GM12892 (cell line): ENCODE measurements at regions not wholly inside any gene's neighbourhood (a gene's known extent, or its start where the extent isn't known, plus 50 kb on each side); places are given as distances from the start of the nearest gene placed in this dataset.
"Not testable (repeated sequence)": the region's sequence is repeated elsewhere in the genome, so short reads cannot be mapped to it uniquely, and the experiment has no call there.

Experiments used
- DNase-seq: peaks from one replicate; pipeline ENCODE4 v3.0.0; 2011; ENCODE audit not compliant: insufficient read length
- FAIRE-seq: peaks from 2 replicates; lab custom pipeline; 2011; peaks lifted over from hg19 to GRCh38; lab: Jason Lieb, UNC
- POLR2A ChIP-seq: IDR thresholded peaks from 2 replicates; pipeline ENCODE4 v1.6.1; 2011; ENCODE audit warnings: low read depth, low read length, control low read depth
- POLR2AphosphoS5 ChIP-seq: IDR thresholded peaks from 2 replicates; pipeline ENCODE4 v1.6.1; 2011; ENCODE audit warnings: low read depth, low read length, control low read depth
- TAF1 ChIP-seq: IDR thresholded peaks from 2 replicates; pipeline ENCODE4 v1.6.1; 2011; ENCODE audit warnings: low read depth, mild to moderate bottlenecking, control low read depth, low read length, borderline replicate concordance

DNA sequence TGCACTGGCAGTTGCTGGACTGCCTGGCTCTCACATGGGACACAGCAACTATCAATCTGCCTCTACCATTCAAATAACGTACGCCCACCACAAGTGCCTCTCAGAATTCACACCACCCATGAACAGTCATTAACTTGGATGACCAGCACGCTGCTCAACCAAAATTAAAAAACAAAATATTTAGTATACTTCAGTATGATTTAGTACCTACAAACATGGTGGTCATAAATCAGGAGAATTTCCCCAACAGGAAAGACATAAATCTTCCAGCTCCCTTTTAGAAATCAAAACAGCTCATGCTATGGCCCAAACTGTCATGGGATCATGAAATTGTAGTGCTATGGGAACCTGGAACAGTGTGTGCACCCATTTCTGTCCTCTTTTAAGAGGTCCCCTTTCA, 317.4 kb upstream of the ETAA1 start:
- DNase-seq: no peak
- no peak for FAIRE-seq
- TF ChIP-seq POLR2A (no peak), TAF1 (no peak), POLR2AphosphoS5 (no peak)

DNA sequence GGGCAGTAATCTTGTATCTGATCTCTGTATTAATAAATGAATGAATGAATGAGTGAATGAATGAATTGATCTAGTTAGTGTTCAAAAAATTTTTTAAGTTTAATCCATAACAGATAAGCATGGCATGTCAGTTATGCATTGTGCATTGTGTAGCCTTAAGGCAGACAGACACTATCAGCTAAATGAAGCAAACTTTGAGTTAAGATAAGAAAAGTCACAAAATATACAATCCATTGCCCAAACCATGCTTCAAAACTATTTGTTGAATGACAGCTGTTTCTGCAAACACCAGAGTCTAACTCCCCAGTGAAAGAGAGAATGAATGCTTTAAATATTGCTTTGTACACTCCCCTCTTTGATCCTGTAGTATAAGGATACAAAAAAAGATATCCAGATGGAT, 314.3 kb upstream of the ETAA1 start:
- TF ChIP-seq POLR2AphosphoS5 (no peak), TAF1 (no peak), POLR2A (no peak)
- no peak for DNase-seq
- no peak for FAIRE-seq

DNA sequence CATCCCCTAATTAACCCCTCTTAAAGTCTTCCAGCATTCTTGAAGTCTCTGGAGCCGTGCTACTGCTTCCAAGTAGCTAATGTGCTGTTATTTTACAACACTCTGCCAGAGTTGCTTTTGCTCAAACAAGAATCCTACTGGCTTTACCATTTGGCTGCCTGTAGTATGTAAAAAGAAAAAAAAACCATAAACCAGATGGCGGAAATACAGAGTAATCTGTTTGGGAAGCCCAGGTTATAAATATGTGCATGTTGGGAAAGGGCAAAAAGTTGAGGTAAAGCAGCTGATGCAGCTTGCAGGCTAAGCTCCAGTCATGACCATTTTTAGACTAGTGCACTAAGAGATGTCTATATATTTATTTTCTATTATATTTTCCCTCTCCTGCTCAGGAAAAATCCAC, 313.2 kb upstream of the ETAA1 start:
- TF ChIP-seq POLR2AphosphoS5 (no peak), TAF1 (no peak), POLR2A (no peak)
- FAIRE-seq: no peak
- DNase-seq: no peak

DNA sequence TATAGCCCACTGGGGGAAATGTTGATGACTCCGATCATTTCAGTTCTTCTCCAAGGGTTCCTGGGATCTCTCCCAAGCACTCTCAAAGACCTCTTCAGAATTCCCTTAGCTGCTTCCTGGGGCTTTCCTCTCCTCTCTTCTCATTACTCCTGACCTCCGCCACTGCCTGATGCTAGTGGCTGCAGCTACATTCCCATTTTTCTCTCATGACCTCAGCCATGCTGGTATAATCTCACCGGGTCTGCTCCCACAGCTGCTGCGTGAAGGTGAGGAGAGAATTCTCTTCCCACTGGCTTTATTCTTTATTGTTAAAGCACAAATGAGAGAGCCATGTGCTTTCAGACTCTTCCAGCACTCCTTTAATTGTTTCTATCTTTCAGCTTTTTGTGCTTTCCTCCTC, 312.0 kb upstream of the ETAA1 start:
- TF ChIP-seq POLR2A (no peak), POLR2AphosphoS5 (no peak), TAF1 (no peak)
- FAIRE-seq (no peak), DNase-seq (no peak)

DNA sequence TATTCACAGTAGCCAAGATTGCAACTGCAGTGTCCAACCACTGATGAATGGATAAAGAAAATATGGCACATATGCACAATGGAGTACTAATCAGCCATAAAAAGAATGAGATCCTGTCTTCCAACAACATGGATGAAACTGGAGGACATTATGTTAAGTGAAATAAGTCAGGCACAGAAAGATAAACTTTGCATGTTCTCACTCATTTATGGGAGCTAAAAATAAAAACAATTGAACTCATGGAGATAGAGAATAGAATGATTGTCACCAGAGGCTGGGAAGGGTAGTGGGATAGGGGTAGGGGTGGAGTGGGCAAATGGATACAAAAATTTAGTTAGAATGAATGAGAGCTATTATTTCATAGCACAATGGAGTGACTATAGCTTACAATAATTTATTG, 305.5 kb upstream of the ETAA1 start:
- DNase-seq: no peak
- no peak for TF ChIP-seq POLR2AphosphoS5
- no peak for TF ChIP-seq TAF1
- no peak for TF ChIP-seq POLR2A
- no peak for FAIRE-seq

DNA sequence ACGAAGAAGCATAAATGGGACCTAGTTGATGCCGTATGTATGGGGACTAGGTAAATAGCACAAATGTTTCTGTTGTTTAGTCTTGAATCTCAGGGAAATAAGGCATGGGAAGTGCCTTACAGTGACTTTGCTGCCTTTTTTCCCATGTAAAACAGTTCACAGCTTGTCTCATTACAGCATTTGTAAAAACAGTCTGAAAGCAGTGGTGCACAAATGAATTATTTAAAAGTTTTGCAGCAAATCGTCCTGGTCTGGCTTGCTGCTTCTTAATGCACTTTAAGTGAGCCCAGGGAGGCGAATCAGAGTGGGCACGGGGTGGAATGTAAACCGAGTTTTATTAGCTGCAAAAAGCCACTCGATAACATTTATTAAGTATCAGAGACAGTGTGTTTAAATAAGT, 302.0 kb upstream of the ETAA1 start:
- no peak for DNase-seq
- FAIRE-seq: no peak
- no peak for TF ChIP-seq POLR2A
- no peak for TF ChIP-seq POLR2AphosphoS5
- no peak for TF ChIP-seq TAF1

DNA sequence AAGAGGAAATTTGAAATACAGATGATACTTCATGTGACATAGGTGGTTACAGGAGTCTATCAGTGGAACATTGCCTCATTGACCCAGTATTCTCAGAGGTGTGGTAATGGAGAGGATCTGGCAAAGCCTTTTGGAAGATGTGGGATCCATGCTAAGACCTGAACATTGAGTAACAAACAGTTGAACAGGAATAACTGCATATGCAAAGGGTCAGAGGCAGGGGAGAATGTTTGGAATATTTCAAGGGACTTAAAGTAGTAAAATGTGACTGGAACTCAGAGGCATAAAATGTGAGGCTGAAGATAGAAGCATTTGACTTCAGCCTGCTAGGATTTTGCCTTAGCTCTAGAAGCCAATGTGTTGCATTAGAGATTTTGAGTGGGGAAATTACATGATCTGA, 300.2 kb upstream of the ETAA1 start:
- no peak for DNase-seq
- no peak for FAIRE-seq
- TF ChIP-seq TAF1 (no peak), POLR2A (no peak), POLR2AphosphoS5 (no peak)

DNA sequence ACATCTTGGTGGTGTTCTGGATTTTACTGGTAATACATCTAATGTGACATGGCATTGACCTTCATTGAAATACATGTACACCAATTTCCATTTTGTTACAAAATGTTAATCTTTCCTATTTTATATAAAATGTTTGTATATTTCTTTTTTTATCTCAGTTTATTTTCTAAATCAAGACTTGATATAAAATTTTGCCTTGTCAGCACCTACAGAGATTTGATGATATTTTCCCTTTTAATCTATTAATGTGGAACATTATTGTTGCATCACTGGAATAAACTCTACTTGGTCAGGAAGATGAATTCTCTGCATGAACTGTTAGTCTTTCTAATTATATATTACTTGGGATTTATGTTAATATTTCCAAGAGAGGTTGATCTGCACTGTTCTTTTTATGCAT, 294.0 kb upstream of the ETAA1 start:
- DNase-seq: no peak
- TF ChIP-seq TAF1: no peak
- TF ChIP-seq POLR2AphosphoS5: no peak
- TF ChIP-seq POLR2A: no peak
- no peak for FAIRE-seq

DNA sequence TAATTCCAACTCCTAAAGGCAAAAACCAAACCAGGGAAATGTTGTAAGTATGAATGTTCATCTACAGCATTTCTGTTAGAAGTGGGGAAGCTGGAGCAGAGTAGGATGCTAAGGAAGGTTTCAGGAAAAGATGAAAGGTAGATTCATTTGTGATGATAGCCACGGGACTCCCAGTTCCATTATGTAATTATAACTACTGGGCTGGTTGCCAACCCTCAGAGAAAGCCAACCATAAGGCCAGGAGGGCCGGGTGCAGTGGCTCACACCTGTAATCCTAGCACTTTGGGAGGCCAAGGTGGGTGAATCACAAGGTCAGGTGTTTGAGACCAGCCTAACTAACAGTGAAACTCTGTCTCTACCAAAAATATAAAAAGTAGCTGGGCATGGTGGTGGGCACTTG, 288.9 kb upstream of the ETAA1 start:
- DNase-seq (no peak), FAIRE-seq (no peak)
- TF ChIP-seq POLR2AphosphoS5 (no peak), POLR2A (no peak), TAF1 (no peak)

DNA sequence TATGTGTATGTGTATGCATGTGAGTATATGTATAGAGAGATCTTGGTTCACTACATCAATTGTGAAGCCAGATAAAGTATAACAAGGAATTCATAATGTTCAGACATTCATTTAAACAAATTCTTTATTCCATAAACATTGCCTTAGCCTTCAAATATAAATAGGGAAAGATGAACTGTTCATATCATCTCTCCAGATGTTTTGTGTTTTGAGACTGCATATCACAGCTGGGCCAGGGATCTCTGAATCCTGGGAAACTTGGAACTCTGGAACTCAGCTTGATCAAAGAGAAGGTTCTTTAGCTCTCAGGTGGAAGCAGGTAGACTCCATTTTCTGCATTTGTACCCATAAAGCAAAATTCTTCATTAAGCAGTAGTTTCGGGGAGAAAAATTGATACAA, 272.6 kb upstream of the ETAA1 start:
- FAIRE-seq (no peak), DNase-seq (no peak)
- no peak for TF ChIP-seq POLR2AphosphoS5
- TF ChIP-seq TAF1: no peak
- no peak for TF ChIP-seq POLR2A

DNA sequence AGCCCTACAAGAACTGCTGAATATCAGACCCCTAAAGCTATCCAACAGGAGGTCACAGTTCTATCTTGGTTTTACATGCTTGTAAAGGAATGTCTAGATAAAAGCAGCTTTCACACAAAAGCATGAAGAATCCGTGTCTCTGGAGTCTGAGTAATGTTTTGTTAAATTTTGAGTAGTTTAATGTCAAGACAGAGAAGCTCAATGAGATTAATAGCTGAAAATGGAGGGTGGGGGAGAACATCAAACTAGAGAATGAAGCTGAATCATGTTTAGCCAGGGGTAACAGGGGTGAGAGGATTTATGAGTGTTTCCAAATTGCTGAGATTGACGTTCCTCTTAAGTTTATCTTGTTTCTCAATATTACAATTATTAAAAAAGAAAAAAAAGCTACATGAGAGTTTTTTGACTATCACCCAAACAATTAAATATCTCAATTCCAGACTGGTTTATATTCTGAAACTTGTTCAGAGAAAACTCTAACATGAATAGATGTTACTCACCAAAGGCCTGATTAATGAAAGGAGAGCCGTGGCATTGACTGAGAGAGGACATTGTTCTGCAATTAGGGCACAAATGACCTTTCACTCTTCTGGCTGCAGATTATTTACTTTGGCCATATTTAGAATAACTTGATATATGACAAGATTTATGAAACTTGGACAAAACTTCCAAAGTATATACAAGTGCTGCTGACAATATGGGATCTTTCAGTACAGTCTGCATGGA, 266.4 kb upstream of the ETAA1 start:
- FAIRE-seq (no peak), DNase-seq (no peak)
- no peak for TF ChIP-seq TAF1
- no peak for TF ChIP-seq POLR2A
- no peak for TF ChIP-seq POLR2AphosphoS5

DNA sequence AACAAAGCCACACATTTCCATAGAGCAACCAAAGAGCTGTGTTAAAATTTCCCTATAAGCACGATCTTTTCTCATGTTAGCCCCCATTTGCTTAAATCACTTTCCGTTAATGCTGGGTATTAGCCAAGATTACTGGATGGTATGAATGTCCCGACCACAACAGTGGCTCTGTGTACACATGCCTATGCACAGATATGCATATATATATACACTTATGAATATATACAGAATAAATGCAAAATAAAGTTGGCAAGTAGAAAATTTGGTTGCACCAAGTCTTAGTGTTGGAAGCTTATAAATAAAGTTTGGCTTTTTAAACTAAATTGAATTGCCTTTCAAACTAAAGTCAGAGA, 265.9 kb upstream of the ETAA1 start:
- TF ChIP-seq POLR2A (no peak), POLR2AphosphoS5 (no peak), TAF1 (no peak)
- FAIRE-seq (no peak), DNase-seq (no peak)

DNA sequence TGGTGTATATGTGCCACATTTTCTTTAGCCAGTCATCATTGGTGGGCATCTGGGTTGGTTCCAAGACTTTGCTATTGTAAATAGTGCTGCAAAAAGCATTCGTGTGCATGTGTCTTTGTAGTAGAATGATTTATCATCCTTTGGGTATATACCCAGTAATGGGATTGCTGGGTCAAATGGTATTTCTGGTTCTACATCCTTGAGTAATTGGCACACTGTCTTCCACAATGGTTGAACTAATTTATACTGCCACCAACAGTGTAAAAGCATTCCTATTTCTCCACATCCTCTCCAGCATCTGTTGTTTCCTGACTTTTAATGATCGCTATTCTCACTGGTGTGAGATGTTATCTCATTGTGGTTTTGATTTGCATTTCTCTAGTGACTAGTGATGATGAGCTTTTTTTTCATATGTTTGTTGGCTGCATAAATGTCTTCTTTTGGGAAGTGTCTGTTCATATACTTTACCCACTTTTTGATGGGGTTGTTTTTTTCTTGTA, 264.6 kb upstream of the ETAA1 start:
- DNase-seq, FAIRE-seq: not testable (repeated sequence)
